HEK293 (cell line): ENCODE measurements at regions not wholly inside any gene's neighbourhood (a gene's known extent, or its start where the extent isn't known, plus 50 kb on each side); places are given as distances from the start of the nearest gene placed in this dataset.

Experiments
- RBAK ChIP-seq: fragments of 450-650 bp; formaldehyde crosslinking; IDR thresholded peaks from 2 replicates; pipeline ENCODE4 v1.5.1; 2016; ENCODE audit warnings: missing biosample characterization, missing genetic modification characterization
- ZBTB17 ChIP-seq: fragments of 450-650 bp; formaldehyde crosslinking; IDR thresholded peaks from 2 replicates; pipeline ENCODE4 v1.5.1; 2016; ENCODE audit warnings: missing biosample characterization, missing genetic modification characterization
- ZNF133 ChIP-seq: fragments of 450-650 bp; formaldehyde crosslinking; IDR thresholded peaks from 2 replicates; pipeline ENCODE4 v1.5.1; 2016; ENCODE audit warnings: missing biosample characterization, missing genetic modification characterization
- ZNF157 ChIP-seq: fragments of 450-650 bp; formaldehyde crosslinking; IDR thresholded peaks from 2 replicates; pipeline ENCODE4 v1.5.1; 2016; ENCODE audit warnings: missing biosample characterization, missing genetic modification characterization
- ZNF48 ChIP-seq: fragments of 450-650 bp; formaldehyde crosslinking; IDR thresholded peaks from 2 replicates; pipeline ENCODE4 v1.5.1; 2016; ENCODE audit warnings: missing biosample characterization, missing genetic modification characterization
- ZNF529 ChIP-seq: fragments of 450-650 bp; formaldehyde crosslinking; IDR thresholded peaks from 2 replicates; pipeline ENCODE4 v1.5.1; 2017; ENCODE audit warnings: missing genetic modification characterization, missing biosample characterization; ENCODE audit not compliant: insufficient replicate concordance
- ZNF629 ChIP-seq: fragments of 450-650 bp; formaldehyde crosslinking; IDR thresholded peaks from 2 replicates; pipeline ENCODE4 v1.5.1; 2017; ENCODE audit warnings: missing biosample characterization, missing genetic modification characterization
- ZNF747 ChIP-seq: fragments of 450-650 bp; formaldehyde crosslinking; IDR thresholded peaks from 2 replicates; pipeline ENCODE4 v1.5.1; 2016; ENCODE audit warnings: missing biosample characterization, missing genetic modification characterization
- TF ChIP-seq, protein P1 (sequence below): fragments of 450-650 bp; formaldehyde crosslinking; IDR thresholded peaks from 2 replicates; pipeline ENCODE4 v1.5.1; 2016; ENCODE audit warnings: missing biosample characterization, missing genetic modification characterization

DNA sequence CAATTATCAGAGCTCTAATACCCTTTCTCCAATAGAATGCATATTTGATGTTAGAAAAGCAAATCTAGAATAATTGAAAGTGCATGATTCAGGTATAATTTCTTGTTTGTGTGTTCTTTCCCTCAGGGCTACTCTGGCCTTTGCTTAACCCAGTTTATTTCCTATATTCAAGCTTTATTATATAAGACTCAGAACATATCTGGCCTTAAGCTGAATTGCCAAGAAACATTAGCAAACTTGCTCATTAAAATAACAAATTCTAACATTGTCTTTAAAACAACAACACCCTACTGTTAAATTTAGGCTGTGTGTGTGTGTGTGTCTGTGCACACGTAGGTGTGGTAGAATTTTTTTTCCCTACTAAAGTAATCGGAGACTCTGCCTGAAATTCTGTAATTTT, 426.5 kb downstream of the UTRN start:
- no peak for TF ChIP-seq ZNF747 (tag by site-specific recombination)
- TF ChIP-seq ZNF529, result no peak
- TF ChIP-seq RBAK, result no peak
- no peak for TF ChIP-seq ZBTB17 (tag by site-specific recombination)
- TF ChIP-seq, protein P1, sequence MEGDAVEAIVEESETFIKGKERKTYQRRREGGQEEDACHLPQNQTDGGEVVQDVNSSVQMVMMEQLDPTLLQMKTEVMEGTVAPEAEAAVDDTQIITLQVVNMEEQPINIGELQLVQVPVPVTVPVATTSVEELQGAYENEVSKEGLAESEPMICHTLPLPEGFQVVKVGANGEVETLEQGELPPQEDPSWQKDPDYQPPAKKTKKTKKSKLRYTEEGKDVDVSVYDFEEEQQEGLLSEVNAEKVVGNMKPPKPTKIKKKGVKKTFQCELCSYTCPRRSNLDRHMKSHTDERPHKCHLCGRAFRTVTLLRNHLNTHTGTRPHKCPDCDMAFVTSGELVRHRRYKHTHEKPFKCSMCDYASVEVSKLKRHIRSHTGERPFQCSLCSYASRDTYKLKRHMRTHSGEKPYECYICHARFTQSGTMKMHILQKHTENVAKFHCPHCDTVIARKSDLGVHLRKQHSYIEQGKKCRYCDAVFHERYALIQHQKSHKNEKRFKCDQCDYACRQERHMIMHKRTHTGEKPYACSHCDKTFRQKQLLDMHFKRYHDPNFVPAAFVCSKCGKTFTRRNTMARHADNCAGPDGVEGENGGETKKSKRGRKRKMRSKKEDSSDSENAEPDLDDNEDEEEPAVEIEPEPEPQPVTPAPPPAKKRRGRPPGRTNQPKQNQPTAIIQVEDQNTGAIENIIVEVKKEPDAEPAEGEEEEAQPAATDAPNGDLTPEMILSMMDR (tag by site-specific recombination), result no peak
- no peak for TF ChIP-seq ZNF48 (tag by site-specific recombination)
- no peak for TF ChIP-seq ZNF133 (tag by site-specific recombination)
- no peak for TF ChIP-seq ZNF157 (tag by site-specific recombination)
- no peak for TF ChIP-seq ZNF629 (tag by site-specific recombination)
